Inferior parietal cortex (tissue), 1 donor: ENCODE measurements at regions not wholly inside any gene's neighbourhood (a gene's known extent, or its start where the extent isn't known, plus 50 kb on each side); places are given as distances from the start of the nearest gene placed in this dataset.

Experiments used
- DNase-seq: peaks from one replicate; pipeline ENCODE4 v3.0.0-alpha.2; 2016; ENCODE audit errors: extremely low spot score

- DNase-seq, result no peak
Measured at GRCh38 chr2:150619607-150620330, 132.3 kb upstream of the RND3 start.

GRCh38 chr2:150618245-150618895 lies 130.9 kb upstream of the RND3 start:
- no peak for DNase-seq

GRCh38 chr2:150617351-150617978 lies 130.0 kb upstream of the RND3 start:
- DNase-seq, result no peak

- no peak for DNase-seq
Measured at GRCh38 chr2:150612957-150613710, 125.7 kb upstream of the RND3 start.

GRCh38 chr2:150610670-150611279 lies 123.3 kb upstream of the RND3 start:
- DNase-seq, result no peak

GRCh38 chr2:150609831-150610582 lies 122.5 kb upstream of the RND3 start:
- no peak for DNase-seq

- no peak for DNase-seq
Measured at GRCh38 chr2:150608341-150608740, 120.9 kb upstream of the RND3 start.

- no peak for DNase-seq
Measured at GRCh38 chr2:150607390-150607811, 119.9 kb upstream of the RND3 start.

GRCh38 chr2:150606380-150607060 lies 119.1 kb upstream of the RND3 start:
- DNase-seq, result no peak

- DNase-seq, result no peak
Measured at GRCh38 chr2:150605664-150606063, 118.2 kb upstream of the RND3 start.

GRCh38 chr2:150601280-150602038 lies 114.0 kb upstream of the RND3 start:
- no peak for DNase-seq

GRCh38 chr2:150599889-150600288 lies 112.4 kb upstream of the RND3 start:
- no peak for DNase-seq

GRCh38 chr2:150598383-150598782 lies 110.9 kb upstream of the RND3 start:
- no peak for DNase-seq

- no peak for DNase-seq
Measured at GRCh38 chr2:150595803-150596470, 108.5 kb upstream of the RND3 start.

GRCh38 chr2:150594299-150594698 lies 106.8 kb upstream of the RND3 start:
- DNase-seq, result no peak

GRCh38 chr2:150591496-150592285 lies 104.2 kb upstream of the RND3 start:
- no peak for DNase-seq

GRCh38 chr2:150589681-150590080 lies 102.2 kb upstream of the RND3 start:
- no peak for DNase-seq

- DNase-seq, result no peak
Measured at GRCh38 chr2:150588506-150588870, 101.0 kb upstream of the RND3 start.
